Fibroblast of mammary gland (primary cell): ENCODE measurements at regions not wholly inside any gene's neighbourhood (a gene's known extent, or its start where the extent isn't known, plus 50 kb on each side); places are given as distances from the start of the nearest gene placed in this dataset.

Experiments used
- DNase-seq: peaks from one replicate; pipeline ENCODE4 v3.0.0-alpha.2; 2010; ENCODE audit warnings: low read depth
- H3K4me3 ChIP-seq: 2 replicates; pipeline ENCODE4 v1.5.1; 2011; ENCODE audit warnings: low read depth, mild to moderate bottlenecking, low read length, moderate library complexity; ENCODE audit not compliant: control insufficient read depth
- TF ChIP-seq, protein P1 (sequence below): conservative IDR thresholded peaks from 2 replicates; pipeline ENCODE4 v1.5.1; 2011; ENCODE audit warnings: low read depth, low read length, inconsistent platforms; ENCODE audit not compliant: control insufficient read depth, insufficient read depth

DNA sequence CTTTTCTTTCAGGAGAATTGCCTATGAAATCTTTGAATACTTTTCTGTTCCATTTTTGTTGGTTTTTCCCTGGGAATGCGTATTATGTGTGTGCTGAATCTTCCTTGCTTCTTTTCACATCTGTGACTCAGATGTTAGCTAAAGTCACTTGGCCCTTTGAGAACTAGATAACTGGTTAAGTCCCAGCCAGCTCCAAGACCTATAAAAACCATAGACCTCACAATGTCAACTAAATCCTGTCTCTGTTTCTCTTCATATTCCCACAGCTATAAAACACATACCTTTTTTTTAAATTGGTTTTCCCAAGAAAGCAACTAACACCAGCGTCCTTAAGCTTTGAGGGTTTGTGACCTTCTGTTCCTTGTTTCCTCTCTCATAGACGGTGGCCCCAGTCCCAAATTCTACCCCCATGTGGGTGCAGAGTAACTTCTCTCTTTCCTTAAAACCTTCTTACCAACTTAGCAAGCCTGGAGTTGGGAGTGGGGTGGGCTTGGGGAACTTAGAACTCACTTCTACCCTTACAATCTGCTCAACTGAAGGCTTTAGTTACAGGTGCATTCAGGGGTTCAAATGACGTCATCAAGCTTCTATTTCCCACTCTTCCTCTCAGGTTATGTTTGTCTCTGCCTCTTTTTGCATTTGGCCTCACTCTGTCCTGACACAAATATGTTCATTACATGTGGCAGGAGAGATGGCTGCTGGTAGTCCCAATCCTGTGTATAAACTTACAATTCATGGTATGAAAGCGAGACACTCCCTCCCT lies 58.1 kb upstream of the TGIF1 start:
- DNase-seq: no peak
- no peak overlapping the region for H3K4me3 ChIP-seq
- TF ChIP-seq, protein P1, sequence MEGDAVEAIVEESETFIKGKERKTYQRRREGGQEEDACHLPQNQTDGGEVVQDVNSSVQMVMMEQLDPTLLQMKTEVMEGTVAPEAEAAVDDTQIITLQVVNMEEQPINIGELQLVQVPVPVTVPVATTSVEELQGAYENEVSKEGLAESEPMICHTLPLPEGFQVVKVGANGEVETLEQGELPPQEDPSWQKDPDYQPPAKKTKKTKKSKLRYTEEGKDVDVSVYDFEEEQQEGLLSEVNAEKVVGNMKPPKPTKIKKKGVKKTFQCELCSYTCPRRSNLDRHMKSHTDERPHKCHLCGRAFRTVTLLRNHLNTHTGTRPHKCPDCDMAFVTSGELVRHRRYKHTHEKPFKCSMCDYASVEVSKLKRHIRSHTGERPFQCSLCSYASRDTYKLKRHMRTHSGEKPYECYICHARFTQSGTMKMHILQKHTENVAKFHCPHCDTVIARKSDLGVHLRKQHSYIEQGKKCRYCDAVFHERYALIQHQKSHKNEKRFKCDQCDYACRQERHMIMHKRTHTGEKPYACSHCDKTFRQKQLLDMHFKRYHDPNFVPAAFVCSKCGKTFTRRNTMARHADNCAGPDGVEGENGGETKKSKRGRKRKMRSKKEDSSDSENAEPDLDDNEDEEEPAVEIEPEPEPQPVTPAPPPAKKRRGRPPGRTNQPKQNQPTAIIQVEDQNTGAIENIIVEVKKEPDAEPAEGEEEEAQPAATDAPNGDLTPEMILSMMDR: no peak

DNA sequence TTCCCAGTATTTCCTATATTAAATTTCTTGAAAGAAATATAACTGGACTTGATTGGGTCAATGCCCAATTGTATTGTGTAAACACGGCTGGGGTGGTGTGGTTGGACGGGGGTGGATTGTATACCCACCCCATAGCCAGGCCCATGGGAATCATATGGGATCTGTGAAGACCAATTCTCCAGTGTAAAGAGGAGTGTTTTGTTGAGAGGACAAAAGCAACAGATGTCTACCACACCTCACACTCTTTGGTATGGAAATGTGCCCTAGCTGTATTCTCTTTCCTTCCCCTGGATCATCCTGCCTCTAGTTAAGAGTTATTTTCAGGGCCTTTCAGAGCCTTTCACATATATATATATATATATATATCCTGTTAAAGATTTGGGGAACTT lies 57.5 kb upstream of the TGIF1 start:
- DNase-seq: no peak
- TF ChIP-seq, protein P1: no peak
- no peak overlapping the region for H3K4me3 ChIP-seq

DNA sequence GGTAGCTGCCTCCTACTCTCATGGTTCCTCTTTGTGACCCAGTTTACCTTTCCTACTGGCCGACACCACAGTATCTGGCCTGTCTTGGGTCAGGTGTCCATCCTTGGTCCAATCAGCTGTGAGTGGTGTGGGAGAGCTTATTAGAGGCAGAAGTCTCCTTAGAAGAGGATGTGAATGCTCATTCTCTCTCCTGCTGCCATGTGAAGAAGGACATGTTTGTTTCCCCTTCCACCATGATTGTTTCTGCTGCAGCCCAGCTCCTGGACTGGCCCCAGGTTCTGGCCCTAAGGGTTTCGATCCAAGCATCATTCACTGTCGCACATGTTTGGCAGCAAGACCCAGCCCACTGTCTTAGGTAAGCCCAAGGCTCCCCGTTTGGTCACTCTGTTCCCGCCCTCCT lies 55.3 kb upstream of the TGIF1 start:
- no peak for DNase-seq
- TF ChIP-seq, protein P1: no peak
- no peak overlapping the region for H3K4me3 ChIP-seq

DNA sequence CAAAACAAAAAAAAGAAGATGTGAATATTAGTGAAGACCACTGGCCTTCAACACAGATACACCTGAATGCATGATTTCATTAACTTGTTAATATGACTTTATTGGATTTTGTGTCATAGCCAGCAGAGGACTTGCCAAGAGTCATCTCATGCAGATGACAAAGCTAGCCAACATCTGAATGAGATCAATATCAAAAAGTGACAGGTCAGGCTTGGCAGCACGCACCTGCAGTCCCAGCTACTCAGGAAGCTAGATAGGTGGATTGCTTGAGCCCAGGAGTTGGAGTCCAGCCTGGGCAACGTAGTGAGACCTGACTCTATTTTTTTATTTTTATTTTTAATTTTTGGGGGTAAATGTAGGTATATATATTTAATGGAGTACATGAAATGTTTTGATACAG lies 54.5 kb upstream of the TGIF1 start:
- no peak overlapping the region for H3K4me3 ChIP-seq
- TF ChIP-seq, protein P1: no peak
- no peak for DNase-seq

DNA sequence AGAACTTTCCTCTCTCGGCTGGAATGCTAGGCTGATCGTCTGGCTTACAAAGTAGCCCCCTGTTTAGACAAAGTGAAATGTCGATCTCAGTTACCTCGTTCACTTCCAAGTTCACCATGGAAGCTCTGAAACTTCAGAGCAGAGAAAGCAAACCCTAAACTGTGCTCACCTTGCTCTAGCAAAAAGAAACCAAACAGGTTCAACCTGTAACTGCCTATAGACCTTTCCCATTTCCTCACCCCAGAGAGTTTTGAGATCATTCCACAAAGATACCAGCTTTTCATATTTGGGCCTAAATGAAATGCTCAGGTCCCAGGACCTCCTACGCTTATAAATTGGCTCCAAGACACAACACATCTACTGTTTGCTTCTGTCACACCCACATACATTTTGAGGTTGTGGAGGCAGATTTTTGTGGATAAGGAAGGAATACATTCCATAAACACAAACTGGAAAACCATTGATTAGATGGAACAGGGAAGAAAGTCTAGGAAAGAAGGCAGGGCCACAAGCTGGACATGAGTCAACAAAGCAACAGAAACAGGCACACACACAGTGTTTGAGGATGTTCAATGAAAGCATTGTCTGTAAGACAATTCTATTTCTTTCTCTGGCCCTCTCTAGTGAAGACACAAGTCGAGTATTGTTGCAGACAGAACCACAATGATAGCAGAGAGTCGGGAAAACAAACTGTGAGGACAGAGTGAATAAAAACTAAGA lies 52.8 kb upstream of the TGIF1 start:
- TF ChIP-seq, protein P1: no peak
- DNase-seq: no peak
- no peak overlapping the region for H3K4me3 ChIP-seq

DNA sequence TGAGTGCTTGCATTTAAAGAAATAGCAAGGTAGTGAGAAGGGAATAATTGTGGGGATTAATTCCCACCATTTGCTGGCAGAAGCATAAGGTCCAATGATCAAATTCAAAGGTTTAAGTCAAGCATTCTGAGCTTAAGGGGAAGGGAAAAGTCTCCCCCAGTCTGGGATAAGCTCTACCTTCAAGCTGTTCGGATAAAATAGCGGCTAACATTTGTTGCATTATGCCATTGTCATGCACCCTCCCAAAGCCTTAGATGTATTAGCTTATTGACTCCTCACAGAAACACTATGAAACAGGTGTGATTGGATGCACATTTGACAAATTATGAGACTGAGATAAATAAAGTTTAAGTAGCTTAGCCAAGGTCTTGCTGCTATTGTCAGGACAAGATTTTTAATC lies 52.2 kb upstream of the TGIF1 start:
- TF ChIP-seq, protein P1: no peak
- no peak for DNase-seq
- H3K4me3 ChIP-seq: no peak overlapping the region
